B cell (primary cell): ENCODE measurements at regions not wholly inside any gene's neighbourhood (a gene's known extent, or its start where the extent isn't known, plus 50 kb on each side); places are given as distances from the start of the nearest gene placed in this dataset.

Experiments used
- ATAC-seq: fragments of 200-7000 bp; cut with Tn5 transposase; one replicate; pipeline ENCODE4 v1.10.0; 2021; ENCODE audit warnings: low read depth, mild to moderate bottlenecking, moderate number of reproducible peaks, moderate library complexity
- CTCF ChIA-PET: fragments of 350-600 bp; sonication (Branson Sonifier 250); formaldehyde crosslinking; loops from one replicate; lab custom pipeline; 2021; ENCODE audit warnings: antibody characterized with exemption, inconsistent platforms; lab: Charles Lee
- POLR2A ChIA-PET: fragments of 350-600 bp; sonication (Branson Sonifier 250); formaldehyde crosslinking; loops from one replicate; lab custom pipeline; 2021; ENCODE audit warnings: antibody characterized with exemption; lab: Charles Lee
- DNase-seq: peaks from one replicate; pipeline ENCODE4 v3.0.0; 2013
- H2AFZ ChIP-seq: 2 replicates; pipeline ENCODE4 v1.6.1; 2012; ENCODE audit warnings: mild to moderate bottlenecking, low read depth, low read length; ENCODE audit not compliant: insufficient read depth, poor library complexity, severe bottlenecking
- H3K27ac ChIP-seq, 2 donors: 1 replicate in 1 of 2; 2 replicates in 1 of 2; pipeline ENCODE4 v1.5.1; 2012 to 2013; ENCODE audit warnings: low read length in 2 of 2, mild to moderate bottlenecking in 2 of 2, moderate library complexity in 1 of 2
- H3K27me3 ChIP-seq, 4 experiments: fragments of 200-600 bp in 1 of 4; sonication (generic) in 1 of 4; replicated peaks in 1 of 4; 1 replicate in 2 of 4; 2 replicates in 2 of 4; pipeline versions ENCODE4 v1.6.1 to v1.7.0; 2013 to 2016; ENCODE audit warnings: low read length in 3 of 4, mild to moderate bottlenecking in 2 of 4, mixed read lengths in 1 of 4, moderate library complexity in 1 of 4; ENCODE audit not compliant: insufficient read depth in 4 of 4, control insufficient read depth in 3 of 4; ENCODE audit errors: control extremely low read depth in 1 of 4
- H3K36me3 ChIP-seq, 2 experiments: replicated peaks in 1 of 2; 1 replicate in 1 of 2; 2 replicates in 1 of 2; pipeline versions ENCODE4 v1.6.1 to v1.7.1; 2013; ENCODE audit warnings: low read length in 1 of 2; ENCODE audit not compliant: insufficient read depth in 2 of 2, control insufficient read depth in 1 of 2; ENCODE audit errors: control extremely low read depth in 1 of 2, extremely low read depth in 1 of 2
- H3K4me1 ChIP-seq, 2 donors: fragments of 200-600 bp in 1 of 2; sonication (generic) in 1 of 2; 1 replicate in 1 of 2; 2 replicates in 1 of 2; pipeline versions ENCODE4 v1.5.1 to v1.6.1; 2013 to 2017; ENCODE audit warnings: low read length in 2 of 2; ENCODE audit not compliant: control insufficient read depth in 2 of 2, insufficient read depth in 2 of 2
- H3K4me2 ChIP-seq: replicated peaks from 2 replicates; pipeline ENCODE3; 2012; ENCODE audit warnings: mild to moderate bottlenecking, low read depth, low read length; ENCODE audit not compliant: poor library complexity, severe bottlenecking
- H3K4me3 ChIP-seq, 5 experiments: fragments of 200-600 bp in 1 of 5; sonication (generic) in 1 of 5; 1 replicate in 3 of 5; 2 replicates in 2 of 5; pipeline versions ENCODE4 v1.5.1 to v1.7.0; 2011 to 2016; ENCODE audit warnings: low read length in 4 of 5, mild to moderate bottlenecking in 4 of 5, low read depth in 2 of 5, control low read depth in 1 of 5, moderate library complexity in 1 of 5; ENCODE audit not compliant: insufficient read depth in 1 of 5; ENCODE audit errors: control extremely low read depth in 1 of 5, extremely low read depth in 1 of 5
- H3K79me2 ChIP-seq: fragments of 200-600 bp; sonication (generic); one replicate; pipeline ENCODE4 v1.6.0; 2016; ENCODE audit warnings: low read length; ENCODE audit not compliant: control insufficient read depth, insufficient read depth
- H3K9ac ChIP-seq: fragments of 200-600 bp; sonication (generic); 2 replicates; pipeline ENCODE4 v1.6.1; 2017; ENCODE audit warnings: mild to moderate bottlenecking, low read length, moderate library complexity
- H3K9me3 ChIP-seq, 3 donors: one replicate each; pipeline versions ENCODE4 v1.6.1 to v1.7.1; 2013; ENCODE audit warnings: low read length in 2 of 3; ENCODE audit not compliant: control insufficient read depth in 2 of 3, insufficient read depth in 1 of 3; ENCODE audit errors: control extremely low read depth in 1 of 3
- H4K20me1 ChIP-seq: 2 replicates; pipeline ENCODE4 v1.6.0; 2012; ENCODE audit warnings: mild to moderate bottlenecking, low read length; ENCODE audit not compliant: insufficient read depth, control insufficient read depth, poor library complexity, severe bottlenecking
- H3K27ac Mint-ChIP-seq: one replicate; pipeline ENCODE4 v1.8.0; 2021; ENCODE audit warnings: mixed read lengths
- H3K27me3 Mint-ChIP-seq: one replicate; pipeline ENCODE4 v1.8.0; 2021; ENCODE audit warnings: mixed read lengths
- H3K4me1 Mint-ChIP-seq: one replicate; pipeline ENCODE4 v1.8.0; 2021; ENCODE audit warnings: mixed read lengths
- H3K4me3 Mint-ChIP-seq: one replicate; pipeline ENCODE4 v1.8.0; 2021; ENCODE audit warnings: mixed read lengths
- H3K9me3 Mint-ChIP-seq: one replicate; pipeline ENCODE4 v1.8.0; 2022; ENCODE audit warnings: mixed read lengths; ENCODE audit not compliant: insufficient read depth
- CTCF ChIP-seq: fragments of 200-600 bp; IDR thresholded peaks from one replicate; pipeline ENCODE4 v1.8.0; 2022; ENCODE audit warnings: antibody characterized with exemption, mild to moderate bottlenecking
- EZH2 ChIP-seq: IDR thresholded peaks from 2 replicates; pipeline ENCODE4 v1.6.1; 2012; ENCODE audit warnings: borderline replicate concordance, low read depth, mild to moderate bottlenecking, moderate library complexity, low read length; ENCODE audit not compliant: insufficient read depth, poor library complexity, severe bottlenecking
- WGBS: methylation state at CpG from one replicate; pipeline ENCODE4 v1.1.5; 2013; ENCODE audit warnings: missing lambda C conversion rate; ENCODE audit not compliant: insufficient coverage; 5-methylcytosine and 5-hydroxymethylcytosine counted together
- intact Hi-C: fragments of 100-400 bp; cut with micrococcal nuclease; formaldehyde crosslinking; loops from one replicate; pipeline ENCODE4 v1.10.0; 2022

GRCh38 chr4:181643466-181643865 lies 599.7 kb upstream of the TENM3 start:
- H4K20me1 ChIP-seq = no peaks in the 10 kb centered on the region
- TF ChIP-seq CTCF (no peak), EZH2 (no peak)
- Mint-ChIP-seq H3K27ac (no peak overlapping the region), H3K9me3 (peaks cover 7% of the 10 kb centered on the region), H3K4me3 (no peak overlapping the region), H3K27me3 (no peaks in the 10 kb centered on the region), H3K4me1 (no peaks in the 10 kb centered on the region)
- H2AFZ ChIP-seq = no peak overlapping the region
- H3K4me1 ChIP-seq = no peaks in the 10 kb centered on the region
- H3K79me2 ChIP-seq = no peaks in the 10 kb centered on the region
- no peak overlapping the region for H3K4me3 ChIP-seq
- H3K27ac ChIP-seq = no peak overlapping the region
- ChIA-PET POLR2A (no interaction called here), CTCF (no interaction called here)
- peaks cover 0 to 6% (median 0%) of the 10 kb centered on the region in 3 donors for H3K9me3 ChIP-seq
- 83% methylated on average over 1 of the region's 2 CpGs for WGBS
- intact Hi-C loops = no loop called here
- H3K36me3 ChIP-seq = no peaks in the 10 kb centered on the region
- DNase-seq (no peak), ATAC-seq (no peak)
- no peak overlapping the region for H3K4me2 ChIP-seq
- H3K9ac ChIP-seq = no peak overlapping the region
- H3K27me3 ChIP-seq = no peaks in the 10 kb centered on the region

- DNase-seq (no peak), ATAC-seq (no peak)
- Histone ChIP-seq H4K20me1 (no peaks in the 10 kb centered on the region), H2AFZ (no peak overlapping the region), H3K4me1 (no peaks in the 10 kb centered on the region), H3K4me3 (no peak overlapping the region), H3K4me2 (no peak overlapping the region), H3K36me3 (no peaks in the 10 kb centered on the region), H3K27me3 (no peaks in the 10 kb centered on the region), H3K9ac (no peak overlapping the region), H3K27ac (no peak overlapping the region), H3K9me3 (peaks cover 0 to 3% (median 0%) of the 10 kb centered on the region in 3 donors), H3K79me2 (no peaks in the 10 kb centered on the region)
- H3K9me3 Mint-ChIP-seq = peaks cover 5% of the 10 kb centered on the region
- POLR2A ChIA-PET = no interaction called here
- no peak for TF ChIP-seq EZH2
- TF ChIP-seq CTCF = no peak
- H3K4me3 Mint-ChIP-seq = no peak overlapping the region
- no peak overlapping the region for H3K27ac Mint-ChIP-seq
- H3K4me1 Mint-ChIP-seq = no peaks in the 10 kb centered on the region
- intact Hi-C loops = no loop called here
- 33% methylated on average over 1 of the region's 2 CpGs for WGBS
- CTCF ChIA-PET = no interaction called here
- H3K27me3 Mint-ChIP-seq = no peaks in the 10 kb centered on the region
Observed at GRCh38 chr4:181645489-181645888, 597.7 kb upstream of the TENM3 start.
